Ovary (tissue), 3 donors: ENCODE measurements at regions not wholly inside any gene's neighbourhood (a gene's known extent, or its start where the extent isn't known, plus 50 kb on each side); places are given as distances from the start of the nearest gene placed in this dataset.

Experiments
- EP300 ChIP-seq: sonication (generic); formaldehyde crosslinking; IDR thresholded peaks from one replicate; pipeline ENCODE4 v1.6.1; 2017; ENCODE audit warnings: antibody characterized with exemption
- POLR2A ChIP-seq: fragments of 450-650 bp; IDR thresholded peaks from one replicate; pipeline ENCODE4 v1.6.1; 2017; ENCODE audit warnings: antibody characterized with exemption, mild to moderate bottlenecking, moderate library complexity
- TF ChIP-seq, protein P1 (sequence below), 3 donors: fragments of 450-650 bp in 2 of 3; fragments of 200-600 bp in 1 of 3; IDR thresholded peaks; one replicate each; pipeline versions ENCODE4 v1.5.1 to v1.8.0; 2016 to 2022; ENCODE audit warnings: antibody characterized with exemption in 3 of 3, mild to moderate bottlenecking in 1 of 3
- donor health status: DM: no; HTN: no; CAD: no.

DNA sequence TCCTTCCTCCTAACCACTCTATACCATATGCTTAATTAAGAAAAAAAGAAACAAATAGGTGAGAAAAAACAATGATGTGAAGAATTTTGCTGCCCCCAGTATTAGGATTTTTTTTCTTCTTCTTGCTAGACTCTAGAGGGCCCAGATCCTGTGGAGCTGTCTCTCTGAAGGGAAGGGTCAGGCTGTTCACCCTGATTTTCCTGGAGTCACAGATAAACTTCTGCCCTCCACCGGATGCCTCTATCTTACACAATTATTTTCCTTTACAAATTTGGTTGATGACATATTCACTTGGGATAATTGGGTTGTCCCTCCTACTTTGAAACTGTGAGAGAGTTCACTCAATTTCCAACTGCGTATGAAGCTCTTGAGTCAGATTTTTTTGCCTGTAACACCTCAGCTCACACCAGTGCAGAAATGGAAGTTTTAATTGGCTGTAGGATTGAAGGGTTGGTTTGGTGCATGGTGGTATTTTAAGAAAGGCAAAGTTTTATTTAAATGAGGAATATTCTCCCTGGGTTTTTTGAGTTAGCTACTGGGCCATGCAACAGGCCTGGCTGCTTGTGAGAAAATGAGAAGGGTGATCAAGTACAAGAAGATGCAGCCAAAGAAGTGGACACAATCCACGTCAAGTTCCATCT is 73.7 kb upstream of the ESR1 start:
- no peak for TF ChIP-seq POLR2A
- TF ChIP-seq, protein P1, sequence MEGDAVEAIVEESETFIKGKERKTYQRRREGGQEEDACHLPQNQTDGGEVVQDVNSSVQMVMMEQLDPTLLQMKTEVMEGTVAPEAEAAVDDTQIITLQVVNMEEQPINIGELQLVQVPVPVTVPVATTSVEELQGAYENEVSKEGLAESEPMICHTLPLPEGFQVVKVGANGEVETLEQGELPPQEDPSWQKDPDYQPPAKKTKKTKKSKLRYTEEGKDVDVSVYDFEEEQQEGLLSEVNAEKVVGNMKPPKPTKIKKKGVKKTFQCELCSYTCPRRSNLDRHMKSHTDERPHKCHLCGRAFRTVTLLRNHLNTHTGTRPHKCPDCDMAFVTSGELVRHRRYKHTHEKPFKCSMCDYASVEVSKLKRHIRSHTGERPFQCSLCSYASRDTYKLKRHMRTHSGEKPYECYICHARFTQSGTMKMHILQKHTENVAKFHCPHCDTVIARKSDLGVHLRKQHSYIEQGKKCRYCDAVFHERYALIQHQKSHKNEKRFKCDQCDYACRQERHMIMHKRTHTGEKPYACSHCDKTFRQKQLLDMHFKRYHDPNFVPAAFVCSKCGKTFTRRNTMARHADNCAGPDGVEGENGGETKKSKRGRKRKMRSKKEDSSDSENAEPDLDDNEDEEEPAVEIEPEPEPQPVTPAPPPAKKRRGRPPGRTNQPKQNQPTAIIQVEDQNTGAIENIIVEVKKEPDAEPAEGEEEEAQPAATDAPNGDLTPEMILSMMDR (IDR thresholded peaks at IDR 0.05), result no peak
- no peak for TF ChIP-seq EP300
